ENCODE measurements at regions not wholly inside any gene's neighbourhood (a gene's known extent, or its start where the extent isn't known, plus 50 kb on each side); places are given as distances from the start of the nearest gene placed in this dataset.

DNA sequence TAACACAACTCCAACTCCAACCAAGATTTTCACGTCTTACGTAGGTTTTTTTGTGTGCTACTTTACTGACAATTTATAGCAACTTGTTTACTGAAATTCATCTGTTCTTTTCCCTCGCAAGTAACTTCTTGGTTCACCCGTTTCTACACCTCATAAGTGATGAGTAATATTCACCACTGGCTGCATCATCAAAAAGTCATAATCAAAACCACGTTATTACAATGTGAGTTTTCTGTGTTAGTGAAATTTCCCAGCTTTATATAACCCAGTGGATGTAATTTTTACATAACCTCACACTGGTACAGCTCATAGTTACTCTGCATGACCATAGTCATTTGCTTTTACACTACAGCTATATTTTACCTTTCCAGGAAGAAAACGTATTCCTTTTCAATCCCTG is 401.1 kb upstream of the LYPLAL1 start:
- POLR2A ChIA-PET = no interaction called here
- TF ChIP-seq, protein P1, sequence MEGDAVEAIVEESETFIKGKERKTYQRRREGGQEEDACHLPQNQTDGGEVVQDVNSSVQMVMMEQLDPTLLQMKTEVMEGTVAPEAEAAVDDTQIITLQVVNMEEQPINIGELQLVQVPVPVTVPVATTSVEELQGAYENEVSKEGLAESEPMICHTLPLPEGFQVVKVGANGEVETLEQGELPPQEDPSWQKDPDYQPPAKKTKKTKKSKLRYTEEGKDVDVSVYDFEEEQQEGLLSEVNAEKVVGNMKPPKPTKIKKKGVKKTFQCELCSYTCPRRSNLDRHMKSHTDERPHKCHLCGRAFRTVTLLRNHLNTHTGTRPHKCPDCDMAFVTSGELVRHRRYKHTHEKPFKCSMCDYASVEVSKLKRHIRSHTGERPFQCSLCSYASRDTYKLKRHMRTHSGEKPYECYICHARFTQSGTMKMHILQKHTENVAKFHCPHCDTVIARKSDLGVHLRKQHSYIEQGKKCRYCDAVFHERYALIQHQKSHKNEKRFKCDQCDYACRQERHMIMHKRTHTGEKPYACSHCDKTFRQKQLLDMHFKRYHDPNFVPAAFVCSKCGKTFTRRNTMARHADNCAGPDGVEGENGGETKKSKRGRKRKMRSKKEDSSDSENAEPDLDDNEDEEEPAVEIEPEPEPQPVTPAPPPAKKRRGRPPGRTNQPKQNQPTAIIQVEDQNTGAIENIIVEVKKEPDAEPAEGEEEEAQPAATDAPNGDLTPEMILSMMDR (IDR thresholded peaks at IDR 0.05; ENCODE audit: control extremely low read depth, extremely low read depth, low read depth, missing control alignments) = no peak
- CTCF ChIA-PET = no interaction called here
- no peak for DNase-seq (ENCODE audit: extremely low spot score)

DNA sequence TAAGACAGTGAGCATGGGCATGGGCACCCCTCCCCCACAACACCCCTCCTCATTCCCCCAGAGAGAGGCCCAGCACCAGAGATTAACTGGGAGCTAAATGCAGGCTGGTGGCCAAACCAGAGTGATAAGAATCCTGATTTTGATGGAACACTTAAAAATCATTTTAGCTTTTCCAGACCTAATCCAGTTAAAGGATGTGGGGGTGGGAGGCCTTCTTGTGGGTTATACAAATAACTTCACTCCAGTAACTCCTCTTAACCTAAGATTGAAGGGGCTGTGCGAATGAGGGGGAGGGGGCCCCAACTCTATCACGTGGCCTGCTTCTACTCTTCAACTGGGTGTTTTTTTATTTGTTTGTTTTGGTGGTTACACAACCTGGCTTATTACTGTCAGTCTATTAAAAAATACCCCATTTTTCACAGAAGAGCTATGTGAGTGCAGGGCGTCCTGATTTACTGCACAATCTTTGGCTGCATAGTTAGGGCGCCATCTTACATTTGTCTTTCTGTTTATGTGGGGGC is 398.1 kb upstream of the LYPLAL1 start:
- CTCF ChIA-PET = interaction anchor here (1.4 kb wide), 1 partner anchor 10 kb away, joined by 3 read pairs; no protein-coding TSS in a partner anchor
- TF ChIP-seq, protein P1 (IDR thresholded peaks at IDR 0.05; ENCODE audit: control extremely low read depth, extremely low read depth, low read depth, missing control alignments) = no peak
- no peak for DNase-seq (ENCODE audit: extremely low spot score)
- POLR2A ChIA-PET = no interaction called here

DNA sequence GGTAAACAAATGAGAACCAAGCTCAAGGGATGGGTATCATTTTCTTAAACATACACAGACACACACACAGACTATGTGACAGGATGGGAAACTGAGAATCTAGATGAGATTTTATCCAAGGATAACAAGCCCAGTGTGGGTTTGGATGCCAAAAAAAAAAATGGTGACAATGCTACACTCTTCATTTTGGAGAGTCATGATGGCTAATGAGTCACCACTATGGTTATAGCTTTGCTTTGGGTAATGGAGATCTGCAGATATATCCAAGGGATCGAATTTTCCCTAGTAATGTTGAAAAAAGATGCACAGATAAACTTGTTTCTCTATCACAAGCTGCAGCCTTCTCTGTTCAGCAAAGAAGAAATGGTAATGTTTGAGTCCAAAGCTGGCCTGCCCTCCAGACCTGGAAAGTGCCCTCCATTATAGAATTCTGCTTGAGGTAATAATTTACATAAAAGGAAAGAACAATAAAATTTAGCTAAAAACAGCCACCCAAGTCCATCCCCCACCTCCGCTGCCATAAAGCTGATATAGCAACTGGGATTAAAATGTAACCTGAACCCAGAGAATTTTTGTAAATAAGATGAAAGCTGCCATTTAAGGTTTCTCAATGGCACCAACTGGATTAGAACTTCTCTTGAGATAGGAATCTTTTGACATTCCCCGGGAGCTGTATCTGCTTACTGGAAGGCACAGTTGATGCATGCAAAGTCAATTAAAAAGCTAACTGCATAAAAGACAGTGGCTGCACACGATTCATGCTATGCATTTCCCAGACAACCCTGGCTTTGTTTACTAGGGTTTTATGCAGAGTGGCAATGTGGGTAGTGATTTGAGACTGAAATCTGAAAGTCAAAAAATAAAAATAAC is 395.2 kb upstream of the LYPLAL1 start:
- CTCF ChIA-PET = interaction anchor here (1.1 to 2.3 kb wide), 3 partner anchors 8 to 33 kb away, joined by 3 to 7 read pairs (median 3); no protein-coding TSS in a partner anchor
- POLR2A ChIA-PET = no interaction called here
- TF ChIP-seq, protein P1 (IDR thresholded peaks at IDR 0.05; ENCODE audit: control extremely low read depth, extremely low read depth, low read depth, missing control alignments) = no peak
- no peak for DNase-seq (ENCODE audit: extremely low spot score)

DNA sequence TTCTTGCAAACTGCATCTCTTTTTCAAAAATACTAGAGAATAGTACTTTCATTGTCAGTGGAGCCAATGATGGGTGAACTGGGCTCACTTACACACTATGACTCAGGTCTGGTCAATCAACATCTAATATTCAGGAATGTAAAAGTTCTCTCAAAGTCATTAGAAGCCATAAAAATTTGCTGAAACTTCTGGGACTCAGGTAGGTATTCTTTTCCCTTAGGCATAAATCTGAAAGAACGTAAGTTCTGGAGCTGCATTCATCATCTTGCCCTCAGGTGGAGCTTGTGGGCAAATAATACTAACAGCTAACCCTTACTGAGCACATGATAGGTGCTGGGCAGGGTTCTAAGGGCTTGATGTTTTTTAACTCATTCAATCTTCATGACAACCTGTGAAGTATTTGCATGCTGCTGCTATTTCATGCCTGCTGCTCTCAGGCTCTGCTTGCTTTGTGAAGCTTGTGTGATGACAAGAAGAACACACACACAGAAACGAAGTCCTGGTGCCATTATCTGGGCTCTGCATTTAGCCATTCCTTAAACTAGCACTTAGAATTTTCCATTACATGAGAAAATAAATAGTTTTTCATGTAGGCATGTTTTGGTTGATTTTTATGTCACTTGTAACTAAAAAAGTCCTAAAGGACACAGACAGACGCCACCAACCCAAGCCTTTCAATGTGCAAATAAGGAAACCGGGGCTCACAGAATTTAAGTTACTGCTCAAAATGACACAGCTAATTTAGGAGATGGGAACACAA is 394.2 kb upstream of the LYPLAL1 start:
- ChIA-PET POLR2A (no interaction called here), CTCF (interaction anchor here (0.9 to 1.9 kb wide), 3 partner anchors 9 to 784 kb away, joined by 3 to 5 read pairs (median 3); no protein-coding TSS in a partner anchor)
- TF ChIP-seq, protein P1 (IDR thresholded peaks at IDR 0.05; ENCODE audit: control extremely low read depth, extremely low read depth, low read depth, missing control alignments) = no peak
- DNase-seq (ENCODE audit: extremely low spot score) = no peak

DNA sequence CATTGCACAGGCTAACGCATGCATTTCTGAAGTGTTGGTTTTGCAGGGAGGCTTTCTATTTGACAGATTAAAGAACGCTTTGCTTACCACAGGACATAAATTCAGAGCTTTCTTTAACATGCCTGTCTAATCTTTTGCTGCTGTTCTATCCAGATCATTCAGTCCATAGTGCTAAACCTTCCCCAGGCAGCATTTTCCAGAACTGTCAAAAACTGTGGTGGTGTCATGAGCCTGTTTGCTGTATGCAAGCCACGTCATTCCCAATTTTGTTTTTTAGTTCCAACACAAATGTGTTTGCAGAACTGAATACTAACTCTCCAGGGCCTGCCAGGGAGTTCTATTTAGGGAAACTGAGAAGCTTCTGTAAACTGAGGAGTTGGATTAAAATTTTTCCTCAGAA is 390.5 kb upstream of the LYPLAL1 start:
- ChIA-PET POLR2A (no interaction called here), CTCF (no interaction called here)
- no peak for DNase-seq (ENCODE audit: extremely low spot score)
- TF ChIP-seq, protein P1 (IDR thresholded peaks at IDR 0.05; ENCODE audit: control extremely low read depth, extremely low read depth, low read depth, missing control alignments) = no peak

DNA sequence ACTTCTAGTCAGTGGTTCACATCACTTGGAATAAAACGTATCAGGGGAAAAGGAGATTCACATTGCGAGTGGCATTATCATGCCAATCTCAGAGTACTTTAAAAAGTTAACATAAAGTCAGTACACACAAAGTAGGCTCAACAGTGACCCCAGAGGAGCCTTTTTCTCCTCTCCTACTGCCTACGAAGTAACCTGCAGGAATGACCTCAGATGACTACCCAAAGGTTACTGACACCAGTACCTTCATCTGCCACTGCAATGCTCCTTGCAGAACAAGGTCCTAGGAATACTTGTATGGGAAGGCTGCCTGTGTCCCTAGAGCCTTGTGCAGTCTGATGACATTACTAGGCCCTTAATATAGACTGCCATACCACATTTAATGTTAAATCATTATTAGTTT is 389.8 kb upstream of the LYPLAL1 start:
- ChIA-PET CTCF (no interaction called here), POLR2A (no interaction called here)
- TF ChIP-seq, protein P1 (IDR thresholded peaks at IDR 0.05; ENCODE audit: control extremely low read depth, extremely low read depth, low read depth, missing control alignments) = no peak
- DNase-seq (ENCODE audit: extremely low spot score) = no peak

Data from GM10248 (cell line).